Cardiac fibroblast (primary cell): ENCODE measurements at regions not wholly inside any gene's neighbourhood (a gene's known extent, or its start where the extent isn't known, plus 50 kb on each side); places are given as distances from the start of the nearest gene placed in this dataset.
"Not testable (repeated sequence)": the region's sequence is repeated elsewhere in the genome, so short reads cannot be mapped to it uniquely, and the experiment has no call there.

Source experiments
- DNase-seq, 2 donors: peaks; one replicate each; pipeline versions ENCODE4 v3.0.0 to v3.0.0-alpha.2; 2010; ENCODE audit warnings: low read depth in 2 of 2
- H3K4me3 ChIP-seq, 2 donors: replicated peaks in 1 of 2; 1 replicate in 1 of 2; 2 replicates in 1 of 2; pipeline ENCODE4 v1.5.1; 2011; ENCODE audit warnings: low read depth in 2 of 2, low read length in 2 of 2, mild to moderate bottlenecking in 2 of 2, moderate library complexity in 1 of 2
- CTCF ChIP-seq: IDR thresholded peaks from one replicate; pipeline ENCODE4 v1.5.1; 2011; ENCODE audit warnings: low read depth, mild to moderate bottlenecking, low read length, inconsistent platforms

GRCh38 chr1:188825471-188825870 lies 1652.2 kb downstream of the BRINP3 start:
- no peak for TF ChIP-seq CTCF
- no peak for DNase-seq
- H3K4me3 ChIP-seq, result no peak overlapping the region

GRCh38 chr1:188826800-188827199 lies 1650.9 kb downstream of the BRINP3 start:
- H3K4me3 ChIP-seq, result no peak overlapping the region
- TF ChIP-seq CTCF, result no peak
- no peak for DNase-seq

- no peak for TF ChIP-seq CTCF
- no peak for DNase-seq
- H3K4me3 ChIP-seq, result no peak overlapping the region
Observed at GRCh38 chr1:188827400-188827799, 1650.3 kb downstream of the BRINP3 start.

GRCh38 chr1:188841111-188841696 lies 1636.5 kb downstream of the BRINP3 start:
- H3K4me3 ChIP-seq, DNase-seq: not testable (repeated sequence)

- no peak for TF ChIP-seq CTCF
- no peak overlapping the region for H3K4me3 ChIP-seq
- DNase-seq, result no peak
Observed at GRCh38 chr1:188846468-188846867, 1631.2 kb downstream of the BRINP3 start.

GRCh38 chr1:188857526-188858087 lies 1620.1 kb downstream of the BRINP3 start:
- no peak for TF ChIP-seq CTCF
- no peak for DNase-seq
- no peak overlapping the region for H3K4me3 ChIP-seq

GRCh38 chr1:188867614-188868013 lies 1610.0 kb downstream of the BRINP3 start:
- no peak for TF ChIP-seq CTCF
- DNase-seq, result no peak

More at GRCh38 chr1:188867614-188868013, 1610.0 kb downstream of the BRINP3 start:
- no peak overlapping the region for H3K4me3 ChIP-seq
